ENCODE measurements at regions not wholly inside any gene's neighbourhood (a gene's known extent, or its start where the extent isn't known, plus 50 kb on each side); places are given as distances from the start of the nearest gene placed in this dataset.

DNA sequence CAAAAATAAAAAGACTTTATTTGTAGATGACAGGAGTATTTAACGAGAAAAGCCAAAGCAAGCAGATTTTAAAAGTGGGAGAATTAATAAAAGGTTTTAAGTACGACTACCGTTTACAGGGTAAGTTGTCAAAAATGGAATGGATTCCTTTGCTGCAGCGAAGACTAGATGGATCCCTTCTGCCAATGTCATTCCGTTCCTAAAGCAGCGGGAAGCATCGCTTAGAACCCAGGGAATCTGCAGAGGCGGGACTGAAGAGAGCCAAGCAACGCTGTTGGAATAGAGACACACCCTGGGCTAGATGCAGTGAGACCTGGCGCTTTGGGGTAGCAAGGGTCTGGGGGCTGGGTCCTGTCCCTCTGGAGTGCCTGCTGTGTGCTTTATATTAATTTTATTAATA lies 303.1 kb upstream of the MKI67 start:
- no peak for TF ChIP-seq EZH2 (IDR thresholded peaks at IDR 0.05; ENCODE audit: borderline replicate concordance, low read length)
- TF ChIP-seq, protein P1, sequence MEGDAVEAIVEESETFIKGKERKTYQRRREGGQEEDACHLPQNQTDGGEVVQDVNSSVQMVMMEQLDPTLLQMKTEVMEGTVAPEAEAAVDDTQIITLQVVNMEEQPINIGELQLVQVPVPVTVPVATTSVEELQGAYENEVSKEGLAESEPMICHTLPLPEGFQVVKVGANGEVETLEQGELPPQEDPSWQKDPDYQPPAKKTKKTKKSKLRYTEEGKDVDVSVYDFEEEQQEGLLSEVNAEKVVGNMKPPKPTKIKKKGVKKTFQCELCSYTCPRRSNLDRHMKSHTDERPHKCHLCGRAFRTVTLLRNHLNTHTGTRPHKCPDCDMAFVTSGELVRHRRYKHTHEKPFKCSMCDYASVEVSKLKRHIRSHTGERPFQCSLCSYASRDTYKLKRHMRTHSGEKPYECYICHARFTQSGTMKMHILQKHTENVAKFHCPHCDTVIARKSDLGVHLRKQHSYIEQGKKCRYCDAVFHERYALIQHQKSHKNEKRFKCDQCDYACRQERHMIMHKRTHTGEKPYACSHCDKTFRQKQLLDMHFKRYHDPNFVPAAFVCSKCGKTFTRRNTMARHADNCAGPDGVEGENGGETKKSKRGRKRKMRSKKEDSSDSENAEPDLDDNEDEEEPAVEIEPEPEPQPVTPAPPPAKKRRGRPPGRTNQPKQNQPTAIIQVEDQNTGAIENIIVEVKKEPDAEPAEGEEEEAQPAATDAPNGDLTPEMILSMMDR (conservative IDR thresholded peaks at IDR 0.05 in 1 of 2, IDR thresholded peaks at IDR 0.05 in 1 of 2; ENCODE audit: extremely low read depth in 1 of 2, insufficient read depth in 1 of 2, low read depth in 1 of 2, low read length in 2 of 2) = no peak

Data from mammary epithelial cell (primary cell).